GM12891 (cell line): ENCODE measurements at regions not wholly inside any gene's neighbourhood (a gene's known extent, or its start where the extent isn't known, plus 50 kb on each side); places are given as distances from the start of the nearest gene placed in this dataset.

ENCODE experiments used
- PAX5 ChIP-seq: IDR thresholded peaks from 2 replicates; pipeline ENCODE4 v1.6.1; 2011; ENCODE audit warnings: low read length, moderate library complexity, mild to moderate bottlenecking; ENCODE audit not compliant: insufficient read depth, severe bottlenecking
- POLR2A ChIP-seq: IDR thresholded peaks from 2 replicates; pipeline ENCODE4 v1.6.1; 2011; ENCODE audit warnings: low read depth, low read length, control low read depth
- POLR2AphosphoS5 ChIP-seq: IDR thresholded peaks from 2 replicates; pipeline ENCODE4 v1.6.1; 2011; ENCODE audit warnings: low read depth, low read length, control low read depth
- POU2F2 ChIP-seq: IDR thresholded peaks from 2 replicates; pipeline ENCODE4 v1.6.1; 2011; ENCODE audit warnings: low read depth, mild to moderate bottlenecking, control low read depth, low read length, moderate library complexity
- SPI1 ChIP-seq: IDR thresholded peaks from 2 replicates; pipeline ENCODE4 v1.6.1; 2011; ENCODE audit warnings: low read depth, low read length, control low read depth
- TAF1 ChIP-seq: IDR thresholded peaks from 2 replicates; pipeline ENCODE4 v1.6.1; 2011; ENCODE audit warnings: low read depth, low read length, control low read depth

- TF ChIP-seq SPI1 (no peak), POLR2A (no peak), POLR2AphosphoS5 (no peak), TAF1 (no peak), PAX5 (no peak), POU2F2 (no peak)
These were observed 146.4 kb upstream of the MAP2 start for GRCh38 chr2:209277444-209277843.
